Stomach (tissue), 4 donors: ENCODE measurements at regions not wholly inside any gene's neighbourhood (a gene's known extent, or its start where the extent isn't known, plus 50 kb on each side); places are given as distances from the start of the nearest gene placed in this dataset.

Source experiments
- CTCF ChIP-seq, 7 experiments: fragments of 450-650 bp in 4 of 7; fragments of 200-600 bp in 3 of 7; sonication (generic) in 3 of 7; IDR thresholded peaks; one replicate each; pipeline ENCODE4 v1.5.1; 2016 to 2019; ENCODE audit warnings: antibody characterized with exemption in 7 of 7, control low read depth in 2 of 7, mild to moderate bottlenecking in 1 of 7
- EP300 ChIP-seq: sonication (generic); formaldehyde crosslinking; IDR thresholded peaks from one replicate; pipeline ENCODE4 v1.6.1; 2017; ENCODE audit warnings: antibody characterized with exemption
- POLR2A ChIP-seq, 4 donors: fragments of 450-650 bp; IDR thresholded peaks; one replicate each; pipeline ENCODE4 v1.6.1; 2016; ENCODE audit warnings: antibody characterized with exemption in 4 of 4, control low read depth in 2 of 4, mild to moderate bottlenecking in 1 of 4, moderate library complexity in 1 of 4
- POLR2AphosphoS5 ChIP-seq, 3 donors: sonication (generic); formaldehyde crosslinking; IDR thresholded peaks; one replicate each; pipeline ENCODE4 v1.6.1; 2016; ENCODE audit warnings: antibody characterized with exemption in 3 of 3

GRCh38 chr5:86964889-86965288 lies 302.8 kb upstream of the RASA1 start:
- no peak for TF ChIP-seq CTCF (IDR thresholded peaks at IDR 0.05)
- no peak for TF ChIP-seq POLR2A (IDR thresholded peaks at IDR 0.05)
- no peak for TF ChIP-seq POLR2AphosphoS5 (IDR thresholded peaks at IDR 0.05)
- TF ChIP-seq EP300: no peak
